ENCODE measurements at regions not wholly inside any gene's neighbourhood (a gene's known extent, or its start where the extent isn't known, plus 50 kb on each side); places are given as distances from the start of the nearest gene placed in this dataset.

DNA sequence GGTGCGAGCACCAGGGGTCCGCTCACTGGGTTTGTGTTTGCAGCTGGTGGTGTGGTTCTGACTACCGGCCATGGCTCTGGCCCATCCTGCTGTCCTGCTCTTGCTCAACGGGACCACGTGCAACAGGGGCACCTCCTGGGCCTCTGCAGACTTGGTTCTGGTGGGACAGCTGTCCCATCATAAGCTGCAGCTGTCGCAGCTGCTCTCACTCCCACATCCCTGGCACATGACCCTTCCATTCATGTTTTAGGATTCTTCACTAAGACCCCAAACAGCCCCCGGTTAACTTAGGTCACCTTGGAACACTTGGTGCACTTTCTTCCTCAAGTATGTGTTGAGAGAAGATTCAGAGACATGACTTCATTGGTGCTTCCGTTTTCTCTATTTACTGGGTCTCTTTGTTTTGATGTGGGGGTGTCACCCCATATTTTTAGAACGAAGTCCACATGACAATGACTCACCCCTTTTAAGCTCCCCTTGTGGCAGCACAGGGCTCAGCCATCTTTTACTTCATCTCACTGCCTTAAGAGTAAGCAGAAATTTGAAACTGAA, 68.4 kb upstream of the ARHGEF7 start:
- TF ChIP-seq POLR2A (IDR thresholded peaks at IDR 0.05; ENCODE audit: low read depth, low read length) = no peak
- FAIRE-seq (no peak), DNase-seq (ENCODE audit: insufficient read length, low spot score) (no peak)

DNA sequence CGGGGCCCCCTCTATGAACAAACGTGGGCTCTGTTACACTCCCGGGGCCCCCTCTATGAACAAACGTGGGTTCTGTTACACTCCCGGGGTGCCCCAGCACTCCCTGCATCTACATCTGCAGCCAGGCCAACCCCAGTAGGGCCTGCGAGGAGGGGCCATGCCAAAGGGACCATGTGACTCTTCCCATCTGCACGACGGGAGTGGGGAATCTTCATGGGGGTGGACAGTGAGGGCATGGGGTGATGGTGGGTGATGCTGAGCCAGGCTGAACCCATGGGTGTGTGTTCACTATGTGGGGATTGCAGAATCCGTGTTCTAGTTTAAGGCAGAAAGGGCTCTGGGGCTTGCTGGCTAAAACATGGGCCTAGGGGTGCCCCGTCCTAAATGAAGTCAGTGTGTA, 69.9 kb upstream of the ARHGEF7 start:
- DNase-seq (ENCODE audit: insufficient read length, low spot score) (no peak), FAIRE-seq (no peak)
- TF ChIP-seq POLR2A (IDR thresholded peaks at IDR 0.05; ENCODE audit: low read depth, low read length) = no peak

DNA sequence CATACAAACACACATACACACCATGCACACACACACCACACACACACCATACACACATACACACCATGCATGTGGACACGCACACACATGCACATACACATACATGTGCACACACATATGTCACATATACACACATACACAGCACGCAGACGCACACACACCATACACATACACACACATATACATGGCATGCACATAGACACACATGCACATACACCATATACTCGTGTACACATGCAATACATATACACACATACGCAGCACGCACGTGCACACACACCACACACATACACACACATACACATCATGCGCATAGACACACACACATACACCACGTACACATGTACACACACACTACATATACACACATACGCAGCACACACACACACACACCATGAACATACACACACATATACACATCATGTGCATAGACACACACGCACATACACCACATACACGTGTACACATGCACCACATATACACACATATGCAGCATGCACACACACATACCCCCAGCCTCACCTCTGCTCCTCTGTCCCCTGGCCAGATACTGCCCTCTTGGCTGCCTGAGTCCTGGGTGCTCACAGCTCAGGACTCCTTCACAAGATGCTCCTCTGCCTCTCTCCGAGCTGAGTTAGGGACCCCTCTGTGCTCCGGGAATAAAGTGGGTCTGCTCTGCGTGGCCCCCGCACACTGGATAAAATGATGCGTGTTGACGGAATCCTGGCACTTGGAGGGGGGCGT, 70.9 kb upstream of the ARHGEF7 start:
- no peak for TF ChIP-seq POLR2A (IDR thresholded peaks at IDR 0.05; ENCODE audit: low read depth, low read length)
- FAIRE-seq (peak; percentile 76), DNase-seq (ENCODE audit: insufficient read length, low spot score) (no peak)

DNA sequence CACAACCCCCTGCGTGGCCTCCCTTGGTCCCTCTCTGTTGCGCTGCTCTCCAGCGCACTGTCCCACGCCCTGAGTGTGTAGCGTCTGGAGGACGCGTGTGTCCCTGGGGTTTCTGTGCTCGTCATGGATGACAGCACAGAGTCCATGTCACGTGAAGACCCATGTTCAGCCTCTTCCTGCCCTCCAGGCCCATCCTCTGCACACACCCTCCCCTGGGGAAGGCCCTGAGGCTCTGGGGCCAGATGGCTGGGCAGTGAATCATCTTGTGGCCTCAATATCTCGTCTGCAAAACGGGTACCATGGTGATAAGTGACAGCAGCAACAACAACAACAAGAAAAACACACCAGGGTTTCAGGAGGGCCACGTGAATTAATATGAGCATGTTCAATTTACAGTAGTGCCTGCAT, 71.5 kb upstream of the ARHGEF7 start:
- FAIRE-seq = no peak

DNA sequence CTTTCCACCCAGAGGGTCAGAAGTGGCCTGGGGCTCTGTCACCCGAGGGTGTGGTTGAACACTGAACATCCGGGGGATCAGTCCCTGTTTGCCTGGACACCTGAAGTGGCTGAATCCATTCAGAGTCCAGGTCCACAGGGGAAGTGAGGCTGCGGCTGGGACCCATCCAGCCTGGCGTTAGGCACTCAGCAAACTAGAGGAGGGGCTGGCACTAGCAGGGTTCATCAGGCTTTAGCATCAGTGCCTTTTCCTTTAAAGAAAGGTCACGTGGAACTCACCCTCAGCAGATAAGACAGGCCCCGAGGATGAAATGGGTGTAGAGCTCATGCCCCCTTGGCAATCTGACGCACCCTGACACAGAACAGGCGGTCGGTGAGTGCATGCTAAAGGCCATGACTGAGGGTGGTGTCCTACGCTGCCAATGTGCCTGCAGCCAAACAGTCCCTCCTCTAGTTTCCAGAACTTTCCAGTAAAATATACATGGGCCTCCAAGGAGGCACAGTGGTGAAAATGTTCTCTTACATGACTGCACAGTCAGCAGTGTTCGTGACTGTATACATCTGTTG, 72.4 kb upstream of the ARHGEF7 start:
- no peak for DNase-seq (ENCODE audit: insufficient read length, low spot score)
- no peak for FAIRE-seq
- TF ChIP-seq POLR2A (IDR thresholded peaks at IDR 0.05; ENCODE audit: low read depth, low read length) = no peak

More for the DNA sequence above, 71.5 kb upstream of the ARHGEF7 start:
- peak; percentile 74 for DNase-seq (ENCODE audit: insufficient read length, low spot score)
- TF ChIP-seq POLR2A (IDR thresholded peaks at IDR 0.05; ENCODE audit: low read depth, low read length) = no peak

DNA sequence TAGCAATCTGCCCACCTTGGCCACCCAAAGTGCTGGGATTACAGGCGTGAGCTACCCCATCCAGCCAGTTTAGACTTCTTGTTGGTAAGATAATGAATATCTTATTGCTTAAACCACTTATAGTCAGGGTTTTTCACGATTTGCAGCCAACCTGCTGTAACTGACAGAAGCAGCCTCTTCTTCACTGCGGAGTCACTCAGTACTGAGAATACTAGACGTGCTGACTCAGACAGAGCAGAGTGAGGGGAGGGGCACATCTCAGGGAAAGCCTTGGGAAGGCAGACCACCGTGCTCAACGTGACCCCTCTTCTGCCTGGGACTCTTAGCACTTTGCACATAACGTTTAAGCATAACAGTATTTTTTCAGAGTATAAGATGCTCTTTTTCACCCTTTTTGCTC, 74.3 kb upstream of the ARHGEF7 start:
- no peak for TF ChIP-seq POLR2A (IDR thresholded peaks at IDR 0.05; ENCODE audit: low read depth, low read length)
- DNase-seq (ENCODE audit: insufficient read length, low spot score) = no peak
- FAIRE-seq = no peak

DNA sequence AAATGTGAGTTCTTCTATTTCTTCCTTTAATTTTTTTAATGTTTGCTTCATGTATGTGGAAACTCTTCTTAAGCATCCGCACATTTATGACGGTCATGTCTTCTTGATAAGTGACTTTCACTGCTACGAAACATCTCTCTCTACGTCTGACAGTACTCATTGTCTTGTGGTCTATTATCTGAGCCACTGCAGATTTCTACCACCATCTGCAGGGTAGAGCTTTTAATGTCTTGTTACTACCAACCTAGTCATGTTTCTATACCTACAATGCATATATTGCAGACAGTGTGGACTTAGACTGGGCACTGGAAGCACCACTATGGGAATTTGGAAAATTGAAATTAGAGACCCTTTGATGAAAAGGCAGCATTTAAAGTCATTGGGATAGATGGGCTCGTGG, 75.4 kb upstream of the ARHGEF7 start:
- no peak for TF ChIP-seq POLR2A (IDR thresholded peaks at IDR 0.05; ENCODE audit: low read depth, low read length)
- FAIRE-seq (no peak), DNase-seq (ENCODE audit: insufficient read length, low spot score) (no peak)

DNA sequence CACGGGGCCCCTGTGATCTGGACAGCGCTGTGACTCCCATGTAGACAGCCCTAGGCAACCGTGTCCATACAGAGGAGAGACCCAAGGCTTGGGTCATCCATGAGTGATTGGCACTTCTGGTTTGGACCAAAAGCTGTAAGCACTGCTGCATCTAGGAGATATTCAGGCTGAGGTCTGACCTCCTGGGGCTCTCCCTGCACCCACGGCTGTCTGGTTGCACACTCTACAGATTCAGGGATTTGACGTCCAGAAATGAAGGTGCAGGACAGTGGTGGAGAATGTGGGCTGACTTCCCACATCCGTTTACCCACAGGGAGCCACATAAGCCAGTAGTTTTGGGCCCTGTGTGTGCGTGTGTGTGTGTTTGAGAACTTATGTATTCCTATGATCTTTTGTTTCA, 76.2 kb upstream of the ARHGEF7 start:
- no peak for FAIRE-seq
- DNase-seq (ENCODE audit: insufficient read length, low spot score) = no peak
- no peak for TF ChIP-seq POLR2A (IDR thresholded peaks at IDR 0.05; ENCODE audit: low read depth, low read length)

DNA sequence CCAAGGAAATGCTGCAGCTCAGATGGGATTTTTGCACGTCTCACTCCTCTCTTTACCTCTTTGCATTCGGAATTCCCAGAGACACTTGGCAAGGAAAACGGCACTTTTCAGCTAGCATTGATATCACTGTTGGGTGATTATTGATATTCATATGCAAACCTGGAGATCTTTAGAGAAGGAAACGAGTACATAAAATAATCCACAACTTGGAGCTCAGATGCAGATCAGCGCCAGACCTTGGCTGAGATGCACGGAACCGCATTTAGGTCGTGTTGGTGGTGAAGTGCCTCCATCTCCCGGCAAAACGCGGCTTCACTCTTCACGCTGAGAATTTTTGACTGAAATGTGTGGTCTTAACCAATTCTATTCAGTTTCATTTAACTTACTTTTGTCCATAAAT, 77.2 kb upstream of the ARHGEF7 start:
- FAIRE-seq (no peak), DNase-seq (ENCODE audit: insufficient read length, low spot score) (no peak)
- TF ChIP-seq POLR2A (IDR thresholded peaks at IDR 0.05; ENCODE audit: low read depth, low read length) = no peak

DNA sequence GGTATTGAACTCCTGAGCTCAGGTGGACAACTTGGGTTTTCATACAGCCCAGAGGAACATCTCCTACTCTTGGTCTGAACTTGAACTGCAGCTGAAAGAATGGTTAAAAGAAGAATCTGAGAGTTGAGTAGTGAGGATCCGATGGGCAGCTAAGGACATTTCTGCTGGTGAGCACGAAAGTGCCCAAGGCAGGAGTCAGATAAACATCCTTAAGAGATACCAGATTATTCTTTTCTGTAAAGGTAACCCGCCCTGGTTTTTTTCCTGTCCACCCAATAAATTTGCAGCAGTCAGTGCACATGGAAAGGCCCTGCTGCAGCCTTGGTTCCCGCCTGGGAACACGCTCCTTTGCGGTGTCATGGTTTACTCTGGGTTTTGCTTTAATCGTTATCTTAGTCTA, 78.4 kb upstream of the ARHGEF7 start:
- no peak for FAIRE-seq
- no peak for DNase-seq (ENCODE audit: insufficient read length, low spot score)
- TF ChIP-seq POLR2A (IDR thresholded peaks at IDR 0.05; ENCODE audit: low read depth, low read length) = no peak

DNA sequence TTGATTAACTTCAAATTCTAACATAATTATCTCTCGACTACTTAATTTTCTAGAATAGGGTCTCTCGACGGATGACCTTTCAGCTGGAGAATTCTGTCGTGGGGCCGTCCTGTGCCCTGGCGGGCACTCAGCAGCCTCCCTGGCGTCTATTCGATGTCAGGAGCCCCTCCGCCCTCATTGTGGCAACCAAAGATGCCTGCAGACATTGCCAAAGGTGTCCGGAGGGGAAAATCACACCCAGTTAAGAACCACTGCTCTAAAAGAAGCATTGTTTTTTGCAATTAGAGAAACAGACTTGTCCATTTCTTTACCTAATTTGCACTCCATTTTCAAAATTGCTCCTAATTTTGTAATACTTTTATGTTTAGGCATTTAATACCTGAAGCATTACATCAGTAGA, 79.2 kb upstream of the ARHGEF7 start:
- no peak for TF ChIP-seq POLR2A (IDR thresholded peaks at IDR 0.05; ENCODE audit: low read depth, low read length)
- DNase-seq (ENCODE audit: insufficient read length, low spot score) = no peak
- no peak for FAIRE-seq

DNA sequence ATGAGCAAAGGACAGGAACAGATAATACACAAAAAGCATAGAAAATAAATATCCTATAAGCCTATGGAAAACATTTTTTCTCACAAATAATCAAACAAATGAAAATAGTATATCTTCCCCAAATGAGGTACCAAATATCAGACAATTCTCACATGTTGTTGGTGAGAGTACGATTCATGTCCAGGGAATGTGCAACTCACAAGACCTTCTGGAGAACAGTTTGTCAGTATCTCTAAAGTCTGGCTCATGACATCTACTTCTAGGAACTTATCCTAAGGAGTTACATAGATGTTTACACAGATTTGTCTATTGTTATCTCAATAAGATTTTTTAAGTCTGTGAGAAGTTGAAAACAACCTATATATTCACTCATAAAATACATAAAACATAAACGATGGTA, 80.3 kb upstream of the ARHGEF7 start:
- FAIRE-seq (peak; percentile 65), DNase-seq (ENCODE audit: insufficient read length, low spot score) (peak; percentile 51)
- no peak for TF ChIP-seq POLR2A (IDR thresholded peaks at IDR 0.05; ENCODE audit: low read depth, low read length)

DNA sequence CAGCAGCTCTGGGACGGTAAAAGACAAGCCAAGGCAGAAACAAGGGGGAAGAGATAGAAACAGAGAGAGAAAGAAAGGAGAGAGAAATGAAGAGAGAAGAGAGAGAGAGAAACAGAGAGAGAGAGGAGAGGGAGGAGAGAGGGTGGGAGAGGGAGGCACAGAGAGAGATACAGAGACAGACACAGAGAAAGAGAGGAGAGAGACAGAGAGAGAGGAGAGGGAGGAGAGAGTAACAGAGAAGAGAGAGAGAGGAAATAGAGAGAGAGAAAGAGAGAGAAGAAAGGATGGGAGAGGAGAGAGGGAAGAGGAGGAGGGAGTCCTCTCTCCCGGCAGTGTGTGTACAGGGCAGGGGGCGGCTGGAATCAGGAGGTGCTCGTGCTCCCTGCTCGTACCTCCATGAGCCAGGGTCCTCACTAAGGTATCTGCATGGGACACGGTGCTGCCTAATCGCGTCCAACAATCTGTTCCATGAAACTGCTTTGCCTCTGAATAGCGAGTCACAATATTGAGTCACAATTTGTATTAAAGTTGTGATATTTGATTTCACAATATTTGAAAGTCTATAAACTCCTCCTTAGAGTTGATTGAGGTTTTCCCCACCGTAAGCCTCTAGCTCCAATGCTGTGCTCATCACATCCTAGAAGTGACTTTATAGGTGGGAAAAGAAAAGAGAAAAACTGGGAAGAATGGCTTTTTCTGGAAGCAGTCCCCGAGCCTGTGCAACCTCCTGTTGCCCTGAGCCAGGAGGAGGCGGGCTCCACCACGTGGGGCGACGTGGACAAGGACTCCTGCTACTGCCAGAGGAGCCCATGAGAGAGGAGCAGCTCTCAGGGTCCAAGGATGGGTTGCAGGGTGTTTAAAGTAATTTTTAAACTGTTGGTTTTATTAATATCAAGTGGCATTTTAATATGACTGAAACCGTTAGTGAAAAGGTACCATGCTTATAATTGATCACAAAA, 81.7 kb upstream of the ARHGEF7 start:
- DNase-seq (ENCODE audit: insufficient read length, low spot score) (no peak), FAIRE-seq (no peak)
- TF ChIP-seq POLR2A (IDR thresholded peaks at IDR 0.05; ENCODE audit: low read depth, low read length) = no peak

DNA sequence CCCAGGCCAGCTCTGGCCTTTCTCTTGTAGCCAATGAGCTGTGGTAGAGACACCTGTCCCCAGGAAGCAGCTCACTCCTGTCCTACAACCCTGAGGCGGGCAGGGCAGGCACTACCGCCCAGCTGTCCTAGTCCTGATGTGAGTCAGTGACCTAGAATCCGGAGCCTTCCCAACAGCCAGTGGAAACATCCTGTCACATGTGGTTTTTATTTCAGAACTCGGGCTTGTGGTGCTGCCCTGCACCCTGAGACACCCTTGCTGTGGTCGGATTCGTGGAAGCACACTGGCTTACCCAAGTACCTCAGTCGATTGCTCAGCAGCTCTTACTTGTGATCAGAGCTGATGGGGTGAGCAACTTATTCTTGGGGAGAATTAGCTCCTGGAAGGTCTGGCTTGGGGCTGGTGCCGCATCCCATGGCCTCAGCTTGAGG, 83.6 kb upstream of the ARHGEF7 start:
- peak; percentile 100 for FAIRE-seq
- DNase-seq (ENCODE audit: insufficient read length, low spot score) = peak; percentile 98
- no peak for TF ChIP-seq POLR2A (IDR thresholded peaks at IDR 0.05; ENCODE audit: low read depth, low read length)
